Astrocyte (in vitro differentiated cells and primary cell): ENCODE measurements at regions not wholly inside any gene's neighbourhood (a gene's known extent, or its start where the extent isn't known, plus 50 kb on each side); places are given as distances from the start of the nearest gene placed in this dataset.

Experiments
- EZH2 ChIP-seq: IDR thresholded peaks from 2 replicates; pipeline ENCODE4 v1.6.1; 2012; ENCODE audit warnings: mild to moderate bottlenecking, low read length, inconsistent platforms; ENCODE audit not compliant: insufficient read depth
- TF ChIP-seq, protein P1 (sequence below): IDR thresholded peaks from 2 replicates; pipeline ENCODE4 v1.5.1; 2011; ENCODE audit warnings: low read depth, mild to moderate bottlenecking, inconsistent platforms, low read length, moderate library complexity; ENCODE audit not compliant: insufficient read depth

DNA sequence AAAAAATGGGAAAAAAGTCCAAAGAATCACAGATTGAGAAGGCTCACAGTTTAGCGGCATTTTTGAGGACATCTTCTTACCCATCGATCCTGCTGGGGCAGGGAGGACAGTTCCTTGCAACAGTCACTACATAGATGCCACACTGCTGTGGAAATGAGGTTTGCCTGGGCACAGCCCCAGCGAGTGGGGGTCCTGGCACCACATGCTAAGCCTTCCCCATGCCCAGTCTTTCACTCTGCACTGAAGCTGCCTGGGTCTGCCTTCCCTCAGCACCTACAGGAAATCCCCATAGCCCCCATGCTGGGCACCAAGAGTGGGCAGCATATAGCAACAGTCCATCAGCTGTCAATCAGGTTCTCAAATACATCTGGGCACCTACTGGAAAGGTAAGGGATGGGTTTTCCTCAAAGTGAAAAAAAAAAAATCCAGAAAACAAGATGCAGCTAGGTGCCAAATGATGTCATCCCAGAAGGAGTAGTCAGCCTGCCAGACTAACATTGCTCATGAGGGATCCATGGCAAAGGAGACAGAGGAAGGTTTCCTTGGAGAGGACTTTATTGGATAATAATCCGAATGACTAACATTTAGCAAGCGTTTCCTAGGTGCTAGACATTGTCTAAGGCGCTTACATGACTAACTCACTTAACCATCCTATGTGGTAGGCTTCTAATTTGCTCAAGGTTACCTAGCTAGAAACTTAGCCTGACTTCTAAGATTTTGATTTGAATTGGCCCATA, 125.7 kb upstream of the CXCL12 start:
- TF ChIP-seq EZH2 = no peak
- TF ChIP-seq, protein P1, sequence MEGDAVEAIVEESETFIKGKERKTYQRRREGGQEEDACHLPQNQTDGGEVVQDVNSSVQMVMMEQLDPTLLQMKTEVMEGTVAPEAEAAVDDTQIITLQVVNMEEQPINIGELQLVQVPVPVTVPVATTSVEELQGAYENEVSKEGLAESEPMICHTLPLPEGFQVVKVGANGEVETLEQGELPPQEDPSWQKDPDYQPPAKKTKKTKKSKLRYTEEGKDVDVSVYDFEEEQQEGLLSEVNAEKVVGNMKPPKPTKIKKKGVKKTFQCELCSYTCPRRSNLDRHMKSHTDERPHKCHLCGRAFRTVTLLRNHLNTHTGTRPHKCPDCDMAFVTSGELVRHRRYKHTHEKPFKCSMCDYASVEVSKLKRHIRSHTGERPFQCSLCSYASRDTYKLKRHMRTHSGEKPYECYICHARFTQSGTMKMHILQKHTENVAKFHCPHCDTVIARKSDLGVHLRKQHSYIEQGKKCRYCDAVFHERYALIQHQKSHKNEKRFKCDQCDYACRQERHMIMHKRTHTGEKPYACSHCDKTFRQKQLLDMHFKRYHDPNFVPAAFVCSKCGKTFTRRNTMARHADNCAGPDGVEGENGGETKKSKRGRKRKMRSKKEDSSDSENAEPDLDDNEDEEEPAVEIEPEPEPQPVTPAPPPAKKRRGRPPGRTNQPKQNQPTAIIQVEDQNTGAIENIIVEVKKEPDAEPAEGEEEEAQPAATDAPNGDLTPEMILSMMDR = no peak
